ENCODE measurements at regions not wholly inside any gene's neighbourhood (a gene's known extent, or its start where the extent isn't known, plus 50 kb on each side); places are given as distances from the start of the nearest gene placed in this dataset.
A peak's percentile ranks its signal among the peaks of the same experiment; 100 is the strongest.

GRCh38 chr15:70150405-70150747 is 52.7 kb upstream of the TLE3 start (continued):
- no peak for TF ChIP-seq ZBTB33 (IDR thresholded peaks at IDR 0.05; ENCODE audit: extremely low read depth, insufficient replicate concordance, low read length)
- TF ChIP-seq SIN3A (IDR thresholded peaks at IDR 0.05; ENCODE audit: low read depth): no peak
- TF ChIP-seq EZH2 (IDR thresholded peaks at IDR 0.05): no peak
- no peak for TF ChIP-seq EGR1 (IDR thresholded peaks at IDR 0.05; ENCODE audit: low read depth)
- no peak for TF ChIP-seq RAD21 (IDR thresholded peaks at IDR 0.05; ENCODE audit: low read depth)
- no peak for TF ChIP-seq CEBPB (IDR thresholded peaks at IDR 0.05; ENCODE audit: low read depth)

DNA sequence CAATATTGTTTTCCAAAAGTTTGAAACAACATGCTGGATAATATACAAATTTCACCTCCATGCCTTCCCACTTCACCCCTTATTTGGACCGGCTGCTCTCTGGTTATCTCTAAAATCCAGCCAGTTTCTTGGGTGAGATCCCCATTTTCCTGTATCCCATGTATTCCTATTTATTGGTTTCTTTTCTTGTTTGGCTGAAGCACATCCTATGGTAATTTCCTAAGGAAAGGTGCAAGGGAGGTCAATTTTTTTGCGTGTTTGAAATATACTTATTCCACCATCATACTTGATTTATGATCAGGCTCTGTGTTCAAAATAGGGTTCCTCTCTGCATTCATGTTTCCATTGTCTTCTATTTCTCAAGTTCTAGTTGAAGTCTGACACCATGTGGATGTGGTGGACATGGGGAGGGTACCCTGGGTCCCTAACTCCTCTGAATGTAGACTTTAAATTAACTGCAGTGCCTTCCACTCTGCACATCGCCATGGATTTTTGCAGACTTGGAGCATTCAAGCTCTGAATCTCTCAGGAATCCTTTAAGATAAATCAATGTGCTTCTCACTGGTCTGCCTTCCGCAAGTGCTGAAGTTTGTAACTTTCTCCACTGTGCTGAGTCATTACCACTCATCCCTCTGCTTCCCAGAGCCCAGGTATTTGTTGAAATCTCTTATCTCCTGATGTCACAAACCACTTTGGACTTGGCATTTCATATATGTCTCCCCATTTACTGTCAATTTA is 52.1 kb upstream of the TLE3 start:
- TF ChIP-seq RAD21 (IDR thresholded peaks at IDR 0.05; ENCODE audit: low read depth) (peak; percentile 22; the same call in 1 of the 2 replicates), ELF1 (IDR thresholded peaks at IDR 0.05; ENCODE audit: borderline replicate concordance, low read depth) (no peak), POLR2A (IDR thresholded peaks at IDR 0.05; ENCODE audit: borderline replicate concordance, extremely low read depth, insufficient read depth, insufficient read length) (no peak), EGR1 (IDR thresholded peaks at IDR 0.05; ENCODE audit: low read depth) (no peak), SP1 (IDR thresholded peaks at IDR 0.05; ENCODE audit: low read depth) (no peak), YY1 (IDR thresholded peaks at IDR 0.05; ENCODE audit: extremely low read depth, insufficient replicate concordance, low read depth, low read length) (no peak), MAX (IDR thresholded peaks at IDR 0.05) (no peak)
- TF ChIP-seq, protein P1, sequence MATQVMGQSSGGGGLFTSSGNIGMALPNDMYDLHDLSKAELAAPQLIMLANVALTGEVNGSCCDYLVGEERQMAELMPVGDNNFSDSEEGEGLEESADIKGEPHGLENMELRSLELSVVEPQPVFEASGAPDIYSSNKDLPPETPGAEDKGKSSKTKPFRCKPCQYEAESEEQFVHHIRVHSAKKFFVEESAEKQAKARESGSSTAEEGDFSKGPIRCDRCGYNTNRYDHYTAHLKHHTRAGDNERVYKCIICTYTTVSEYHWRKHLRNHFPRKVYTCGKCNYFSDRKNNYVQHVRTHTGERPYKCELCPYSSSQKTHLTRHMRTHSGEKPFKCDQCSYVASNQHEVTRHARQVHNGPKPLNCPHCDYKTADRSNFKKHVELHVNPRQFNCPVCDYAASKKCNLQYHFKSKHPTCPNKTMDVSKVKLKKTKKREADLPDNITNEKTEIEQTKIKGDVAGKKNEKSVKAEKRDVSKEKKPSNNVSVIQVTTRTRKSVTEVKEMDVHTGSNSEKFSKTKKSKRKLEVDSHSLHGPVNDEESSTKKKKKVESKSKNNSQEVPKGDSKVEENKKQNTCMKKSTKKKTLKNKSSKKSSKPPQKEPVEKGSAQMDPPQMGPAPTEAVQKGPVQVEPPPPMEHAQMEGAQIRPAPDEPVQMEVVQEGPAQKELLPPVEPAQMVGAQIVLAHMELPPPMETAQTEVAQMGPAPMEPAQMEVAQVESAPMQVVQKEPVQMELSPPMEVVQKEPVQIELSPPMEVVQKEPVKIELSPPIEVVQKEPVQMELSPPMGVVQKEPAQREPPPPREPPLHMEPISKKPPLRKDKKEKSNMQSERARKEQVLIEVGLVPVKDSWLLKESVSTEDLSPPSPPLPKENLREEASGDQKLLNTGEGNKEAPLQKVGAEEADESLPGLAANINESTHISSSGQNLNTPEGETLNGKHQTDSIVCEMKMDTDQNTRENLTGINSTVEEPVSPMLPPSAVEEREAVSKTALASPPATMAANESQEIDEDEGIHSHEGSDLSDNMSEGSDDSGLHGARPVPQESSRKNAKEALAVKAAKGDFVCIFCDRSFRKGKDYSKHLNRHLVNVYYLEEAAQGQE (IDR thresholded peaks at IDR 0.05; ENCODE audit: low read depth): no peak
- no peak for DNase-seq (ENCODE audit: low read depth, low spot score)
- no TSS peak for BruUV-seq (replicated peaks)
- Histone ChIP-seq H3K9me3 (ENCODE audit: control insufficient read depth in 1 of 2, insufficient read depth in 1 of 2, low read depth in 1 of 2, low read length in 2 of 2) (no peaks in the 10 kb centered on the region), H3K27me3 (ENCODE audit: insufficient read depth, low read length) (no peaks in the 10 kb centered on the region), H3K9ac (ENCODE audit: low read length) (no peak overlapping the region), H3K79me2 (ENCODE audit: insufficient read depth, low read length) (no peaks in the 10 kb centered on the region), H4K20me1 (ENCODE audit: insufficient read depth) (no peaks in the 10 kb centered on the region), H3K4me3 (replicated peaks in 1 of 2; ENCODE audit: low read depth in 1 of 2, low read length in 2 of 2) (no peak overlapping the region), H2AFZ (ENCODE audit: low read depth, low read length, poor library complexity, severe bottlenecking) (no peak overlapping the region), H3K27ac (ENCODE audit: low read depth, low read length) (no peak overlapping the region), H3K4me2 (ENCODE audit: low read length) (no peak overlapping the region), H3K4me1 (ENCODE audit: control insufficient read depth in 1 of 2, insufficient read depth in 2 of 2, low read length in 2 of 2) (peaks cover 0 to 4% of the 10 kb centered on the region in 2 experiments; a peak in 1 of 4 replicates), H3K9me2 (ENCODE audit: insufficient read depth) (no peaks in the 10 kb centered on the region), H3K36me3 (ENCODE audit: control insufficient read depth in 1 of 2, insufficient read depth in 2 of 2, low read length in 2 of 2) (no peaks in the 10 kb centered on the region)
- ChIA-PET RAD21 (ENCODE audit: low non-redundant PET in 1 of 2, low total read pairs in 2 of 2, uncharacterized antibody in 2 of 2, unreplicated experiment in 2 of 2) (no interaction called here), POLR2A (no interaction called here), CTCF (no interaction called here)
- intact Hi-C loops (cut with micrococcal nuclease): no loop called here
- ATAC-seq: no peak
